Fibroblast of mammary gland (primary cell): ENCODE measurements at regions not wholly inside any gene's neighbourhood (a gene's known extent, or its start where the extent isn't known, plus 50 kb on each side); places are given as distances from the start of the nearest gene placed in this dataset.
A peak's percentile ranks its signal among the peaks of the same experiment; 100 is the strongest.

Experiments
- DNase-seq: peaks from one replicate; pipeline ENCODE4 v3.0.0-alpha.2; 2010; ENCODE audit warnings: low read depth
- H3K4me3 ChIP-seq: 2 replicates; pipeline ENCODE4 v1.5.1; 2011; ENCODE audit warnings: low read depth, mild to moderate bottlenecking, low read length, moderate library complexity; ENCODE audit not compliant: control insufficient read depth
- TF ChIP-seq, protein P1 (sequence below): conservative IDR thresholded peaks from 2 replicates; pipeline ENCODE4 v1.5.1; 2011; ENCODE audit warnings: low read depth, low read length, inconsistent platforms; ENCODE audit not compliant: control insufficient read depth, insufficient read depth

DNA sequence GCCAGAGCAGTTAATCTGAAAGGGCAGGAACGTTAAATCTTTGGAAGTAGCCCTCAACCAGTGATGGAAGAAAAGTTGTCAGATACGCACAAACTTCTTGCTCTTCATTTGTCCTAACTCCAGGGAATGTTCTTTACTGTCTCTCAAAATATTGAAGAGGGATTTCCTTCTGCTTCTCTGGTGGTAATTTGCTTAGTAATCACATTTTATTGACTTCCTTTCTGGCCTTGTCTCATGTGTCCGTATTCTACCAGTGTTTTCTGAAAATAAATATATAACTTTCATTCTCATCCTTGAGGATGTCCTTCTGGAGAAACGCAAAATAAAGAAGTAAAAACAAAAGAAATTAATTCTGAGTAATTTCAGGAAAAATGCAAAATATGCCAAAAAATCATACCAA is 282.1 kb downstream of the CYLC2 start:
- no peak for DNase-seq
- H3K4me3 ChIP-seq = no peak overlapping the region
- TF ChIP-seq, protein P1, sequence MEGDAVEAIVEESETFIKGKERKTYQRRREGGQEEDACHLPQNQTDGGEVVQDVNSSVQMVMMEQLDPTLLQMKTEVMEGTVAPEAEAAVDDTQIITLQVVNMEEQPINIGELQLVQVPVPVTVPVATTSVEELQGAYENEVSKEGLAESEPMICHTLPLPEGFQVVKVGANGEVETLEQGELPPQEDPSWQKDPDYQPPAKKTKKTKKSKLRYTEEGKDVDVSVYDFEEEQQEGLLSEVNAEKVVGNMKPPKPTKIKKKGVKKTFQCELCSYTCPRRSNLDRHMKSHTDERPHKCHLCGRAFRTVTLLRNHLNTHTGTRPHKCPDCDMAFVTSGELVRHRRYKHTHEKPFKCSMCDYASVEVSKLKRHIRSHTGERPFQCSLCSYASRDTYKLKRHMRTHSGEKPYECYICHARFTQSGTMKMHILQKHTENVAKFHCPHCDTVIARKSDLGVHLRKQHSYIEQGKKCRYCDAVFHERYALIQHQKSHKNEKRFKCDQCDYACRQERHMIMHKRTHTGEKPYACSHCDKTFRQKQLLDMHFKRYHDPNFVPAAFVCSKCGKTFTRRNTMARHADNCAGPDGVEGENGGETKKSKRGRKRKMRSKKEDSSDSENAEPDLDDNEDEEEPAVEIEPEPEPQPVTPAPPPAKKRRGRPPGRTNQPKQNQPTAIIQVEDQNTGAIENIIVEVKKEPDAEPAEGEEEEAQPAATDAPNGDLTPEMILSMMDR = no peak

DNA sequence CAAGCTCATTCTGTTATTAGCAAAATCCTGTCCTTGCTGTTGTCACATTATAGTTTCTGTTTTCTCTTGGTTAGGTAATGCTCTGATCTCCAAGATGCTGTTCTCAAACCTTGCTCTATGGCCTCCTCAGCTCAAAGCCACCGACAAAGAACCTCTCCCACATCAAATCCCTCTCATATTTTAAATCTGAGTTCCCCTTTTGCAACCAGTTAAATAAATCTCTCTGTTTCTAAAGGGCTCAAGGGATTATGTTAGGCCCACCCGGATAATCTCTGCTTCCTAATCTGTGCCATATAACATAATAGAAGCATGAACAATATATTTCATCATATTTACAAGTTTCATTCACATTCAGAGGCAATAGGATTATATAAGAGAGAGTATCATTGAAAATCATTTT is 286.0 kb downstream of the CYLC2 start:
- no peak for DNase-seq
- TF ChIP-seq, protein P1 = no peak
- H3K4me3 ChIP-seq = no peak overlapping the region

DNA sequence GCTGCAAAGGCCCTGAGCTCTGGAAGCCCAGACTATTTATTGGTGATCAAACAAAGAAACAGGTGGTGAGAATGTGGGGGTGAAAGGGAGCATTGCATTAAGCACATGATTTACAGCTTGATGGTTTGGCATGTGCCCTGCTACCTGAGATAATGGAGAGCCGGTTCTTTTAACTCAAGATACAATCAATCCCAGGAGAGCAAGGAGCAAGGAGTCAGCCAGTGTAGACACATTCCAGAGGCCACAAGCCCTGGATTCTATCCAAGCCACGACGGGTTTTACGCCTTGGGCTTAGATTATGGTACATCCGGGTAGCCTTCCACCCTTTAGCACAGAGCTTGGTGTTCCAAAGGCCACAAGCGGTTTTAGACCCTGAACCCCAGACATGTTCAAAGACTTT is 292.2 kb downstream of the CYLC2 start:
- DNase-seq = no peak
- no peak overlapping the region for H3K4me3 ChIP-seq
- TF ChIP-seq, protein P1 = no peak

DNA sequence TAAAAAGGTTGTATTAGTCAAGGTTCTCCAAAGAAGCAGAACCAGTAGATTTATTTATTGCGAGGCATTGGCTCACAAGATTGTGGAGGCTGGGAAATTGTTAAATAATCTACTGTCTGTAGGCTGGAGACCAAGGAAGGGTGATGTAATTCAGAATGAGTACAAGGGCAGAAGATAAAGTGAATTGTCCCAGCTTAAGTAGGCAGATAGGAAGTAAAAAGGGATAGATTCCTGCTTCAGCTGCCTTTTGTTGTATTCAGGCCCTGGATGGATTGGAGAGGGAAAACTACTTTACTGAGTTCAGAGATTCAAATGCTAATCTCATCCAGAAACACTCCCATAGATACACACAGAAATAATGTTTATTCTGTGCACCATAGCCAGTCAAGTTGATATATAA is 301.1 kb downstream of the CYLC2 start:
- H3K4me3 ChIP-seq = no peak overlapping the region
- DNase-seq = no peak
- TF ChIP-seq, protein P1 = no peak

DNA sequence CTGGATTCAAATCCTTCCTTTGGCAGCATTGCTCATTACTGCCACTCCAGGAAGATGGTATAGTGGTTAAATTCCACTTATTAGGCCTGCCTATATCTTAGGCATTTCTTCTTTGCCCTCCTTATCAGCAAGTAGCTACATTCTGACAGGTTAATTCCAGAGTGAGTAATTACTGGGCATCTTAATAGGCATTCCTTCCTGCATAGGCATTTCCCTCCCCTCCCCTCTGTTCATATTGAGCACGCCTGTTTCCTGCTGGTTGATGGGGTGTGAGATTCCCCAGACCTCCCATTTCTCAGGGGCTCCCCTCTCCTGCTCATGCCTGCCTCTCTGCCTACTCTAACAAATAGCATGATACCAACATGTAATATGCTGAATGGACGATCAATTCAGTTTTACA is 305.9 kb downstream of the CYLC2 start:
- no peak for DNase-seq
- TF ChIP-seq, protein P1 = no peak
- H3K4me3 ChIP-seq = no peak overlapping the region

DNA sequence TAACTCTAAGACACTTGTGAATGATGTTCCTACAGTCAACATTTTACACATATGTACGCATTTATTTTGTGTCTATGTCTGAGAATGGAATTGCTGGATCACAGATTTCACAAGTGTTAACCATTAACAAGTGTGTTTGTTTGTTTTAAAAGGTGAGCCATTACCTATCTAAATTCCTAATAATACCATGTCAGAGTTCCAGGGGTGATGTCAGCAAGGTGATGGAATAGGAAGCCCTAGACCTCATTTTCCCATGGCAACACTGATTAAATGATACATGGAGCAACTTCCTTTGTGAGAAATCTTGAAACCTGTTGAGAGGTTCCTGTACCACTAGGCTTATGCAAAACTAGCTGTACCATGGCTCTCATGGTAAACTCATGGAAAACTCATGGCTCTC is 309.7 kb downstream of the CYLC2 start:
- TF ChIP-seq, protein P1 = no peak
- no peak for DNase-seq
- H3K4me3 ChIP-seq = no peak overlapping the region

DNA sequence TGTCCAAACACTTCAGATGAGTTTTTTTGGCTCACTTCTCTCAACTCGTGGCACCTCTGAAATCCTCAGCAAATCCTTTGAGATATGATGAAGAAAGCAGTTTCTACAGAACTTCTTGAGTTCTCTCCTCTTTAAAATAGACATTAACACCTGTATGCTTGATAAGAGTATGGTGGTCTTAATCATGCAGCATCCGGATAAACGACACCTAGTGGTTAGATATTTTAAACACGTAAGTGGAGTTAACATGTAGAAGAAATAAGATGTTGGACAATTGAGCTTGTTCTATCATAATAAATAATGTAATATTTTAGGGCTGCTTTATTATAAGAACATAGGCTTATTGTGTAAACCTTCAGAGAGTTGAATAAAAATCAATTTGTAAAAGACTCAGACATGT is 324.8 kb downstream of the CYLC2 start:
- no peak overlapping the region for H3K4me3 ChIP-seq
- TF ChIP-seq, protein P1 = peak; percentile 4
- DNase-seq = no peak
